T-helper 2 cell treated with Interferon-gamma antibody and Interleukin-4, amounts not matched to agents 5 μg/mL and 100 μg/mL, for 36 hours (primary cell): ENCODE measurements at regions not wholly inside any gene's neighbourhood (a gene's known extent, or its start where the extent isn't known, plus 50 kb on each side); places are given as distances from the start of the nearest gene placed in this dataset.
"Not testable (repeated sequence)": the region's sequence is repeated elsewhere in the genome, so short reads cannot be mapped to it uniquely, and the experiment has no call there.

Source experiments
- DNase-seq: peaks from one replicate; pipeline ENCODE4 v3.0.0; 2021; ENCODE audit warnings: low spot score
- H3K27ac Mint-ChIP-seq: one replicate; pipeline ENCODE4 v1.8.0; 2021; ENCODE audit warnings: mild to moderate bottlenecking, mixed read lengths
- H3K27me3 Mint-ChIP-seq: one replicate; pipeline ENCODE4 v1.8.0; 2021; ENCODE audit warnings: low read depth, mixed read lengths
- H3K36me3 Mint-ChIP-seq: one replicate; pipeline ENCODE4 v1.8.0; 2021; ENCODE audit warnings: low read depth, mixed read lengths
- H3K4me1 Mint-ChIP-seq: one replicate; pipeline ENCODE4 v1.8.0; 2021; ENCODE audit warnings: low read depth, mixed read lengths
- H3K4me3 Mint-ChIP-seq: one replicate; pipeline ENCODE4 v1.8.0; 2022; ENCODE audit warnings: mild to moderate bottlenecking, moderate library complexity, mixed read lengths
- H3K9me3 Mint-ChIP-seq: one replicate; pipeline ENCODE4 v1.8.0; 2021; ENCODE audit warnings: mixed read lengths

DNA sequence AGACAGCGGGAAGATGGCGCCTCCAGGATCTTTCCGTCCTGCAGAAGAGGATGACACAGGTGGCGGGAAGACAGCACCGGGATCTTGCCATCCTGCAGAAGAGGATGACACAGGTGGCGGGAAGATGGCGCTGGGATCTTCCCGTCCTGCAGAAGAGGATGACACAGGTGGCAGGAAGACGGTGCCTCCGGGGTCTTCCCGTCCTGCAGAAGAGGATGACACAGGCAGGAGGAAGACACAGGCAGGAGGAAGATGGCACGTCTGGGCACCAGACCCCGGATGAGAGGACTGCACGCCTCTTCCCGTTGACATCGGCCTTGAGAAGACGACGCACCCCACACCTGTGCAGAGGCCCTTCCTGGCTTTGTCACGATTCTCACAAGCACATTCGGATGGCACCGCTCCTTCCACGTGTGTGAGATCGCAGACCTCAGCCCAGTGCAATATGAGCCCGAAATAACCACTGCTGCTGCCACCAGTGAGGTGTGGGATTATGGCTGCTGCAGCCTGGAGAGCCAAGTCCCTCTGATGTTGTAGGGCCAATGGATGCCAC, 79.4 kb upstream of the SNTG2 start:
- Mint-ChIP-seq H3K9me3 (no peaks in the 10 kb centered on the region), H3K4me1 (no peaks in the 10 kb centered on the region), H3K27me3 (no peaks in the 10 kb centered on the region), H3K36me3 (no peaks in the 10 kb centered on the region), H3K4me3 (no peak overlapping the region), H3K27ac (no peak overlapping the region)
- no peak for DNase-seq

DNA sequence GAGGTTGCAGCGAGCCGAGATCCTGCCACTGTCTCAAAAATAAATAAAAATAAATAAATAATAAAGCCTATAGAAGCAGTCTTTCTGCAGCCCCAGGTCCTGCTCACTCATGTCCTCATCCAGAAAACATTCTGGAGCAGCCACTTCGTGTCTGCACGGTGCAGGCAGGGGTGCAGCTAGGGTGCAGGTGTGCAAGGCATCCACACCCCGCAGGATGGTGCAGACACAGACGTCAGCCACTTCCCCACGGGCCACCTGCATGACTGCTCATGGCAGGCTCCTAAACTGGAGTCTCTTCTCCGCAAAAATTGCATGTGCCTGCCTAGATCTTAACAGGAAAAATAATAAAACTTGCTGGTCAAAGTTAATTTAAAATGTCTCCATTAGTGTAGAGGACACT, 80.2 kb upstream of the SNTG2 start:
- Mint-ChIP-seq H3K27ac (no peak overlapping the region), H3K4me1 (no peaks in the 10 kb centered on the region), H3K27me3 (no peaks in the 10 kb centered on the region), H3K36me3 (no peaks in the 10 kb centered on the region), H3K9me3 (no peaks in the 10 kb centered on the region), H3K4me3 (no peak overlapping the region)
- DNase-seq, result no peak

DNA sequence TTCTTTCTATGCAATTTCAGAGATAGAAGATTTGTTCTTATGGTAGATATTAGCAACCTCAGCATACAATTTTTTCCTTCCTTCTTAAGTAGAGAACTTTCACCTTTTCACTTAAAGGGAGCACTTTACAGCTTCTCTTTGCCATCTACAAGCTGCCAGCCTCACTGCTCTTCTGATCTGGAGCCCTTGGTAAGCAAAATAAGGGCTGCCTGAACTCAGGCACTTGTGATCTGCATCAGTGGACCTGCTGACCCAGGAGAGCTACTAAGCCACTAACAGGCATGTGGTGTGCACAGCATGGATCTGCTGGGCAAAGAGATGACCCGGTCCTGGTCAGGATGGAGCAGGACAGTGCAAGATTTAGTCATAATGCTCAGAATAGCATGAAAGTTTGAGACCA, 80.8 kb upstream of the SNTG2 start:
- H3K27me3 Mint-ChIP-seq, result no peaks in the 10 kb centered on the region
- no peaks in the 10 kb centered on the region for H3K4me1 Mint-ChIP-seq
- DNase-seq, result no peak
- H3K4me3 Mint-ChIP-seq, result no peak overlapping the region
- no peaks in the 10 kb centered on the region for H3K9me3 Mint-ChIP-seq
- H3K36me3 Mint-ChIP-seq, result no peaks in the 10 kb centered on the region
- H3K27ac Mint-ChIP-seq, result no peak overlapping the region

DNA sequence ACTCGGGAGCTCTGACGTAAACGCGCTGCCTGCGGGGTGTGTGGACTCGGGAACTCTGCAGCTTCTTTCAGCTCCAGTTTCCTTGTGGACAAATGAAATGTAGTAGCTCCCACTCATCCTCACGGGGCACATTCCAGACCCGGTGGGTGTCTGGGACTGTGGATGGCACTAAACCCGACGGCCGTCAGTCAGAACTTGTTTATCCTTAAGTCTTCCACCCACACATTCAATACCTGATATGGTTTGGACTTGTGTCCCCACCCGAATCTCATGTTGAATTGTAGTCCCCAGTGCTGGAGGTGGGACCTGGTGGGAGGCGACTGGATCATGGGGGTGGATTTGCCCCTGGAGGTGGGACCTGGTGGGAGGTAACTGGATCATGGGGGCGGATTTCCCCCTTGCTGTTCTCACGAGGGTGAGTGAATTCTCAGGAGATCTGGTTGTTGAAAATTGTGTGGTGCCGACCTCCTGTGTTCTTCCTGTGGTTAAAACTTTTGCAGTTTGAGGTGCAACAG, 81.2 kb upstream of the SNTG2 start:
- DNase-seq, result no peak
- Mint-ChIP-seq H3K9me3 (no peaks in the 10 kb centered on the region), H3K27me3 (no peaks in the 10 kb centered on the region), H3K4me1 (no peaks in the 10 kb centered on the region), H3K36me3 (no peaks in the 10 kb centered on the region), H3K4me3 (no peak overlapping the region), H3K27ac (no peak overlapping the region)

DNA sequence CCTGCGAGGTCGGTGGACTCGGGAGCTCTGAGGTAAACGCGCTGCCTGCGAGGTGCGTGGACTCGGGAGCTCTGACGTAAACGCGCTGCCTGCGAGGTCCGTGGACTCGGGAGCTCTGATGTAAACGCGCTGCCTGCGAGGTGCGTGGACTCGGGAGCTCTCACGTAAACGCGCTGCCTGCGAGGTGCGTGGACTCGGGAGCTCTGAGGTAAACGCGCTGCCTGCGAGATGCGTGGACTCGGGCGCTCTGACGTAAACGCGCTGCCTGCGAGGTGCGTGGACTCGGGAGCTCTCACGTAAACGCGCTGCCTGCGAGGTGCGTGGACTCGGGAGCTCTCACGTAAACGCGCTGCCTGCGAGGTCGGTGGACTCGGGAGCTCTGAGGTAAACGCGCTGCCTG, 81.8 kb upstream of the SNTG2 start:
- not testable (repeated sequence) for H3K4me3 Mint-ChIP-seq, H3K4me1 Mint-ChIP-seq, H3K27me3 Mint-ChIP-seq, DNase-seq, H3K27ac Mint-ChIP-seq, H3K36me3 Mint-ChIP-seq, H3K9me3 Mint-ChIP-seq

DNA sequence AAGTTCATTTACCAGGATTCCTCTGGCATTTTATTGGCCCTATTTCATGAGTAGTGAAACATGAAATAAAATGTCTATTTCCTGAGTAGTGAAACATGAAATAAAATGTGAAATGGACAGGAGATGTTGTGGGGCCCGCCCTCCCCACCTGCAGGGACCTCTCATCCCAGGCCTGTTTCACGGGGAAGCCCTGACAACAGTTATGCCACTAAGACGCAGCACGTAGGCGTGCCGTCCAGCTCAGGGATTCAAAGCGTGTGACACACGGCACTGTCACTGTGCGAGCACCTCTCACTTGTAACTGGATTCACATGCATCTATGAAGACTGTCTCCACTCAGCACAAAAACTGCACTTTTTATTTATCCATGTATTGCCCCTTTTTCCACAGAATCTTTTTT, 83.4 kb upstream of the SNTG2 start:
- no peaks in the 10 kb centered on the region for H3K9me3 Mint-ChIP-seq
- no peaks in the 10 kb centered on the region for H3K27me3 Mint-ChIP-seq
- no peak overlapping the region for H3K4me3 Mint-ChIP-seq
- H3K36me3 Mint-ChIP-seq, result no peaks in the 10 kb centered on the region
- H3K27ac Mint-ChIP-seq, result no peak overlapping the region
- H3K4me1 Mint-ChIP-seq, result no peaks in the 10 kb centered on the region
- no peak for DNase-seq

DNA sequence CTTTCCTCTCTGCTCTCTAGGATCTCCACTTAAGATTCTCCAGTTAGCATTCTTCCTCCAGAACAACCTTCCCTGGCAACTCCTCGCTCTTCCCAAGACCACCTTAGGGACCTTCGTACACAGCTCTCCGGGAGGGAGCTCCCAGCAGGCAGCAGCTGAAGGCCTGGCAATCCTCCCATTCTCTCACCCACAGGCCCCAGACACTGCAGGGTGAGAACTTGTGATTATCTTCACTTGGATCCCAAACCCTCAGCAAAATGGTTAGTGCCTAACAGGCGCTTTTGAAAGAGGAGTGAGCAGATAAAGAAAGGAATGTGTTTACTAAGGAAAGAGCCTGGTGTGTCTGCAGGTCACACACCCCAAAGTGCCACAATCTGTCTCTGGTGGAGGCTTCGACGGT, 83.8 kb upstream of the SNTG2 start:
- H3K27me3 Mint-ChIP-seq, result no peaks in the 10 kb centered on the region
- no peaks in the 10 kb centered on the region for H3K4me1 Mint-ChIP-seq
- DNase-seq, result no peak
- H3K4me3 Mint-ChIP-seq, result no peak overlapping the region
- no peaks in the 10 kb centered on the region for H3K36me3 Mint-ChIP-seq
- H3K9me3 Mint-ChIP-seq, result no peaks in the 10 kb centered on the region
- H3K27ac Mint-ChIP-seq, result no peak overlapping the region

DNA sequence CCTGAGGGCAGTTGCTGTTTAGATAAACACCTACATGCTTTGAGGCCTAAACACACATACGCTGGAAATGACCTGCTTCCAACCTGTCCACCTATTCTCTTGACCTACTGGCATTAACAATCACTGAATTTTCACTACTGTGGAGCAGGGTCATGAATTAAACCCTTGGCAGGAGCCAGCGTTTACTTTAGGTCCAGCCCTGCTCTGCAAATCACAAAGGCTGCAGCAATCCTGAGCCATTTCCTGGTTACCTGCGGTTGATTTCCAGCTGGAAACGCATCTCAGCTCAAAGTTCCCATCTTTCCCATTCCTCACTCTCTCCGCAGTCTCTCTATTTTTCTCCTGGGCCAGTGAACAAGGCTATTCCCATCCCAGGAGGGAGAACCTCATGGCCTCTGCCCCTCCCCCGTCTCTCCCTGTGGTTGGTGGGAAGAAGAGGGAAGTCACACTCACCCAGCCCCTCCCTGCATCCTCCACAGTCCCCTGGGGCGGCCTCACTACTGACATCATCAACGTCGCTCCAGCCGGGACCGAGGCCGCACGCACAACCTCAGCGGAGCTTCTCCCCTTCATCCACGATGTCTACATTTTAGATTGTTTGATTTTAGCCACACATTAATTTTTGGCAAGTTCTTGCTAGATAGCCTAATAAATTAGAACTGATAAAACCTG, 84.5 kb upstream of the SNTG2 start:
- Mint-ChIP-seq H3K27ac (no peak overlapping the region), H3K27me3 (no peaks in the 10 kb centered on the region), H3K9me3 (no peaks in the 10 kb centered on the region), H3K4me3 (no peak overlapping the region), H3K4me1 (no peaks in the 10 kb centered on the region), H3K36me3 (no peaks in the 10 kb centered on the region)
- DNase-seq, result no peak

DNA sequence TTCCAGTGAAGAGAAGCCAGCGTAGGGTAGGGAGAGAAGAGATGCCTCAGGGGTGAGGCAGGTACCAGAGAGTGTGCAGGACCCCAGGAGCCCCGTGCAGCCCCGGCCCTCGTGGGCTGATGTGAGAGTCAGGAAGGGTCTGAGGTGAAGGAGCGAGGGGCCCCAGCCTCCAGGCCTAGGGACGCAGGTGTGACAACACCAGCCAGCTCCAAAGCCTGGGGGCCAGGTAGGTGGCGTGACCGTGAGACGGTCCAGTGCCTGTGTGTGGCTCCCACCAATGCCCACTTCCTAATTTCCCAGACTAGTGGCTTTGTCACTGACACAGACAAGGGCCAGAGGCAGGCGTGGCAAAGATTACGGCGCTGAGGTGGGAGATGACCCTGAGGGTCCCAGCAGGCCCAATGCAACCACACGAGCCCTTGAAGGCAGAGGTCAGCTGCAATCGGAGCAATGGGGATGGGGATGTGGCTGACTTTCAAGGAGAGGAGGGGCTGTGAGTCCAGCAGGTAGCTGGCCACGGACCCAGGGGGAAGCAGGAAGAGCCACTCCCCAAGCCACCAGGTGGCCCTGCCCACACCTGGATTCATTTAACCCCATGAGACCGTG, 86.0 kb upstream of the SNTG2 start:
- no peak for DNase-seq
- Mint-ChIP-seq H3K27ac (no peak overlapping the region), H3K36me3 (no peaks in the 10 kb centered on the region), H3K4me1 (no peaks in the 10 kb centered on the region), H3K9me3 (no peaks in the 10 kb centered on the region), H3K4me3 (no peak overlapping the region), H3K27me3 (no peaks in the 10 kb centered on the region)

DNA sequence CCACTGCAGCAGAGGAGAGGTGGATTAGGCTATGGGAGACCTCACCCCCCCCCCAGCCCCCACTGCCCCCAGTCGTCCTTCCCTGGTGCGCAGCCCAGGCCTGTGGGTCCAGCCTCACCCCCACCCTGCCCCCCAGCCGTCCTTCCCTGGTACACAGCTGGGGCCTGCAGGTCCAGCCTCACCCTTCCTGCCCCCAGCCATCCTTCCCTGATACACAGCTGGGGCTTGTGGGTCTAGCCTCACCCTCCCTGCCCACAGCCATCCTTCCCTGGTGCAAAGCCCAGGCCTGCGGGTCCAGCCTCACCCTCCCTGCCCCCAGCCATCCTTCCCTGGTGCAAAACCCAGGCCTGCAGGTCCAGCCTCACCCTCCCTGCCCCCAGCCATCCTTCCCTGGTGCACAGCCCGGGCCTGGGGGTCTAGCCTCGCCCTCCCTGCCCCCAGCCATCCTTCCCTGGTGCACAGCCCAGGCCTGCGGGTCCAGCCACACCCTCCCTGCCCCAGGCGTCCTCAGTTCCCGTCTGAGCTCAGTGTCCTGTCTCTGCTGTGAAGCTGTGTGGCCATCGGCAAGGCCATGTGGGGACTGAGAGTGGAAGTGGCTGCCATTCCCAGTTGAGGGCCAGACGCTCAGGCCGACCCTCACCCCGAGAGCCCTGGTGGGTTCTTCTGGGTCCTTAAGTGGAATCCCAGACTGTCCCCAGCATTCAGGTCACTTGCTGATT, 86.8 kb upstream of the SNTG2 start:
- no peak overlapping the region for H3K27ac Mint-ChIP-seq
- H3K4me3 Mint-ChIP-seq, result no peak overlapping the region
- H3K27me3 Mint-ChIP-seq, result no peaks in the 10 kb centered on the region
- no peaks in the 10 kb centered on the region for H3K9me3 Mint-ChIP-seq
- DNase-seq, result no peak
- H3K36me3 Mint-ChIP-seq, result no peaks in the 10 kb centered on the region
- H3K4me1 Mint-ChIP-seq, result no peaks in the 10 kb centered on the region

DNA sequence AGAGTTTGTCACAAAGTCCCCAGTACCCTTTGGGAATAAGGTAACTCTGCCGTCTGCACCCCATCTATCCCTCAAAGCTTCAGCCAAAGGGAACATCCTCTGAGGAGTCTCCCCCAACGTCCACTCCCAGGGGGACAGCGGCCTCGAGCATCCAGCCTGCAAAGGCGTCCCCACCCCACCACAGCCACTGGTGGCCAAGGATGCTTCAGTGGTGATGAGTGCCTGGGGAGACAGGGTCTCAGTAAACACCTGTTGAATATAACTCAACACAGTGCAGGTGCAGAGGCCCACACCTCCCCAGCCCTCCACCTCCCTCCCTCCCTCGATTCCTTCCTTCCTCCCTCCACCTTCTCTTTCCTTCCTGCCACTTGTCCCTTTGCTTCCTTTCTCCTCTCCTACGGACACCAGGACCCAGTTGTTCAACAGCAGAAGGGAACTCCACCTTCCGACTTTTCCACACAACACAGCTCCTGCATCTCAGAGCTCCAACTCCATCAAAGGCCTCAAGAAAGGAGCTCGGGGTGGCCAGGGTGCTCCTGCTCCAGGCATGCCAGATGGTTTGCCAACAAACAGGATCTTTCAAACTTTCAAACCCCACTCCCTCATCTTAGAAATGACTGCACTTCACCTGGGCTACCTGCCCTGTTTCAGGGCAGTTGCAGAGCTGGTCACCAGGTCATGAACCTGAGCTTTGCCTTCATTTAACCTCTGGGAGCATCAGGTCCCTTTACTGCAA, 87.8 kb upstream of the SNTG2 start:
- Mint-ChIP-seq H3K27ac (no peak overlapping the region), H3K4me3 (no peak overlapping the region)

DNA sequence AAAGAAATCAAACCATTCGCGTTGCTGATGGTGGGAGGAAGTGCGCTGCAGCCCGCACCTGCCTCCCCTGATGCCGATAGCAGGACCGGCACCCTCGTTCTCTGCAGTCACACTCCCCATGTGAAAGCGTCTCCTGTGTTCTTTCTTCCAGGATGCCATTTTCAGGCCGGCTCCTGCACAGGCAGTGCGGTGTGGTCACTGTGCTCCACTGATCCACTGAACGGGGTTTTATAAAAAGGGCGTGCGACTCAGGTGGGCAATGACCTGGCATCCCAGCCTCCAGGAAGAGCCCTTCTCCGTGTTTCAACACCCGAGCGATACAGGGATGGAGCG, 88.3 kb upstream of the SNTG2 start:
- H3K4me1 Mint-ChIP-seq, result no peaks in the 10 kb centered on the region

More for the DNA sequence above, 87.8 kb upstream of the SNTG2 start:
- H3K9me3 Mint-ChIP-seq, result no peaks in the 10 kb centered on the region
- H3K4me1 Mint-ChIP-seq, result no peaks in the 10 kb centered on the region
- no peaks in the 10 kb centered on the region for H3K36me3 Mint-ChIP-seq
- no peaks in the 10 kb centered on the region for H3K27me3 Mint-ChIP-seq
- no peak for DNase-seq

DNA sequence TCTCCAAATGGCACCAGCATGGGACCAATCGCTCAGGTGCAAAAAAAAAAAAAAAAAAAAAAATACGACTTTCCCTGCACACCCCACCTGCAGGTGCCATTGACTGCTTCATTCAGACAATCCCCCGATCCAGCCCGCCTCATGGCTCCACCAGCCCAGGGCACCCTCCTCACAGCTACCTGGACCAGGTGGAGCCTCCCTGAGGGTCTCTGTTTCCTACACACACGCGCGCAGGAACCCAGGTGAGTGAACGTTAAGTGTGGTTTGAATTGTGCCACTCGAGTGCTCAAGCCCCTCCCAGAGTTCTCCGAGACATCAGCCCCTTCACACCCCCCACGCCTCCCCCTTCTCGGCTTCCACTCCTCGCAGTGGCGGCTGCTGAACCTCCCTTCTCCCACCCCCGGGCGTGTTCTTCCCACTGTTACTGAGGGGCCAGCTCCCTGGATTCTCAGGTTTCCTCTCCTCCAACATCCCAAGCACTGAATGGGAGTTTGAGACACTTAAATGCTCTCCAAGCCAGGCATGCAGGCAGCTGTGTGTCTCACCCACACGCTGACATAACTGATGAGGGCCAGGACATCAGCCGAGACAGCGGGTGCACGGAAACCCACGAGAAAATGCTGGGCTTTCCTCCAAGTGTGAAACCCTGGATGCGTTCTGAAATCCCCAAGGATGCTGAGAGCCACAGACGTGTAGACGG, 88.8 kb upstream of the SNTG2 start:
- Mint-ChIP-seq H3K4me1 (no peaks in the 10 kb centered on the region), H3K36me3 (no peaks in the 10 kb centered on the region), H3K4me3 (no peak overlapping the region), H3K27ac (no peak overlapping the region), H3K9me3 (no peaks in the 10 kb centered on the region), H3K27me3 (peaks cover 1% of the 10 kb centered on the region)
- DNase-seq, result no peak

More for the DNA sequence above, 88.3 kb upstream of the SNTG2 start:
- Mint-ChIP-seq H3K27me3 (no peaks in the 10 kb centered on the region), H3K4me3 (no peak overlapping the region), H3K9me3 (no peaks in the 10 kb centered on the region), H3K27ac (no peak overlapping the region), H3K36me3 (no peaks in the 10 kb centered on the region)
- no peak for DNase-seq
